CD14-positive monocyte (primary cell): ENCODE measurements at regions not wholly inside any gene's neighbourhood (a gene's known extent, or its start where the extent isn't known, plus 50 kb on each side); places are given as distances from the start of the nearest gene placed in this dataset.

Experiments used
- DNase-seq, 3 donors: peaks; one replicate each; pipeline ENCODE4 v3.0.0-alpha.2; 2011 to 2022
- H2AFZ ChIP-seq: 2 replicates; pipeline ENCODE4 v1.6.0; 2012; ENCODE audit warnings: mild to moderate bottlenecking, low read depth, low read length, inconsistent platforms; ENCODE audit not compliant: insufficient read depth, poor library complexity, severe bottlenecking
- H3K27ac ChIP-seq, 2 donors: 1 replicate in 1 of 2; 2 replicates in 1 of 2; pipeline ENCODE4 v1.5.1; 2012 to 2013; ENCODE audit warnings: low read length in 2 of 2, control low read depth in 1 of 2, inconsistent platforms in 1 of 2, low read depth in 1 of 2, mild to moderate bottlenecking in 1 of 2
- H3K27me3 ChIP-seq, 2 donors: one replicate each; pipeline versions ENCODE4 v1.6.0 to v1.6.1; 2011 to 2013; ENCODE audit warnings: low read length in 2 of 2; ENCODE audit not compliant: control insufficient read depth in 2 of 2, insufficient read depth in 2 of 2
- H3K36me3 ChIP-seq, 2 donors: replicated peaks in 1 of 2; 1 replicate in 1 of 2; 2 replicates in 1 of 2; pipeline versions ENCODE4 v1.5.1 to v1.6.1; 2012 to 2013; ENCODE audit warnings: low read length in 2 of 2, control low read depth in 1 of 2, inconsistent platforms in 1 of 2, mild to moderate bottlenecking in 1 of 2; ENCODE audit not compliant: insufficient read depth in 2 of 2, control insufficient read depth in 1 of 2
- H3K4me1 ChIP-seq, 2 donors: 1 replicate in 1 of 2; 2 replicates in 1 of 2; pipeline versions ENCODE4 v1.5.1 to v1.6.1; 2012 to 2013; ENCODE audit warnings: low read length in 2 of 2, control low read depth in 1 of 2, inconsistent platforms in 1 of 2, mild to moderate bottlenecking in 1 of 2, moderate library complexity in 1 of 2; ENCODE audit not compliant: insufficient read depth in 2 of 2, control insufficient read depth in 1 of 2
- H3K4me2 ChIP-seq: replicated peaks from 2 replicates; pipeline ENCODE3; 2012; ENCODE audit warnings: low read length, moderate library complexity, mild to moderate bottlenecking; ENCODE audit not compliant: poor library complexity, severe bottlenecking; ENCODE audit errors: extremely low read depth
- H3K4me3 ChIP-seq, 3 experiments: fragments of 200-600 bp in 1 of 3; sonication (generic) in 1 of 3; replicated peaks in 1 of 3; 1 replicate in 2 of 3; 2 replicates in 1 of 3; pipeline ENCODE4 v1.5.1; 2011 to 2013; ENCODE audit warnings: low read length in 3 of 3, mild to moderate bottlenecking in 3 of 3, control low read depth in 2 of 3, low read depth in 2 of 3, inconsistent platforms in 1 of 3, moderate library complexity in 1 of 3
- H3K79me2 ChIP-seq: 2 replicates; pipeline ENCODE4 v1.6.0; 2012; ENCODE audit warnings: mild to moderate bottlenecking, control low read depth, inconsistent platforms, low read length, moderate library complexity; ENCODE audit not compliant: insufficient read depth
- H3K9ac ChIP-seq: 2 replicates; pipeline ENCODE4 v1.6.0; 2017; ENCODE audit warnings: low read length, mild to moderate bottlenecking; ENCODE audit not compliant: insufficient read depth, poor library complexity, severe bottlenecking
- H3K9me3 ChIP-seq, 2 donors: replicated peaks in 1 of 2; 1 replicate in 1 of 2; 2 replicates in 1 of 2; pipeline versions ENCODE4 v1.5.1 to v1.6.1; 2012 to 2013; ENCODE audit warnings: low read length in 2 of 2, control low read depth in 1 of 2; ENCODE audit not compliant: control insufficient read depth in 1 of 2, insufficient read depth in 1 of 2
- H4K20me1 ChIP-seq: 2 replicates; pipeline ENCODE4 v1.6.0; 2012; ENCODE audit warnings: mild to moderate bottlenecking, low read length, control low read depth, moderate library complexity; ENCODE audit not compliant: insufficient read depth
- H3K27ac Mint-ChIP-seq, 7 donors: one replicate each; pipeline ENCODE4 v1.8.0; 2020; ENCODE audit warnings: mild to moderate bottlenecking in 7 of 7, mixed read lengths in 7 of 7, moderate library complexity in 6 of 7, inconsistent platforms in 2 of 7
- H3K27me3 Mint-ChIP-seq, 3 donors: one replicate each; pipeline ENCODE4 v1.8.0; 2021 to 2022; ENCODE audit warnings: low read depth in 3 of 3, mild to moderate bottlenecking in 3 of 3, mixed read lengths in 3 of 3, moderate library complexity in 3 of 3, inconsistent platforms in 1 of 3
- H3K36me3 Mint-ChIP-seq, 2 donors: one replicate each; pipeline ENCODE4 v1.8.0; 2020; ENCODE audit warnings: mixed read lengths in 2 of 2, inconsistent platforms in 1 of 2, mild to moderate bottlenecking in 1 of 2
- H3K4me1 Mint-ChIP-seq: one replicate; pipeline ENCODE4 v1.8.0; 2020; ENCODE audit warnings: mild to moderate bottlenecking, mixed read lengths
- H3K4me3 Mint-ChIP-seq, 2 donors: one replicate each; pipeline ENCODE4 v1.8.0; 2020; ENCODE audit warnings: mild to moderate bottlenecking in 2 of 2, mixed read lengths in 2 of 2, moderate library complexity in 1 of 2
- H3K9me3 Mint-ChIP-seq, 7 donors: one replicate each; pipeline ENCODE4 v1.8.0; 2020 to 2022; ENCODE audit warnings: mixed read lengths in 7 of 7, mild to moderate bottlenecking in 6 of 7, moderate library complexity in 6 of 7, inconsistent platforms in 2 of 7
- CTCF ChIP-seq: fragments of 200-600 bp; IDR thresholded peaks from one replicate; pipeline ENCODE4 v1.8.0; 2022; ENCODE audit warnings: antibody characterized with exemption, mild to moderate bottlenecking
- WGBS: methylation state at CpG from one replicate; pipeline ENCODE4 v1.1.5; 2013; ENCODE audit warnings: missing lambda C conversion rate; ENCODE audit not compliant: insufficient coverage; 5-methylcytosine and 5-hydroxymethylcytosine counted together
- intact Hi-C, 2 donors: fragments of 100-400 bp; cut with micrococcal nuclease; formaldehyde crosslinking; loops; one replicate each; pipeline versions ENCODE4 v1.15.0 to v1.15.1; 2023

GRCh38 chr4:162797108-162797507, 369.6 kb downstream of the NAF1 start:
- H3K4me1 Mint-ChIP-seq: no peaks in the 10 kb centered on the region
- no peak overlapping the region for H3K27ac Mint-ChIP-seq
- no peak for TF ChIP-seq CTCF
- Histone ChIP-seq H3K9me3 (no peaks in the 10 kb centered on the region), H3K27me3 (no peaks in the 10 kb centered on the region), H3K9ac (no peak overlapping the region), H3K27ac (no peak overlapping the region), H2AFZ (no peak overlapping the region), H3K4me2 (no peak overlapping the region), H3K4me1 (no peaks in the 10 kb centered on the region), H3K79me2 (no peaks in the 10 kb centered on the region), H3K4me3 (no peak overlapping the region), H4K20me1 (no peaks in the 10 kb centered on the region), H3K36me3 (no peaks in the 10 kb centered on the region)
- no peaks in the 10 kb centered on the region for H3K36me3 Mint-ChIP-seq
- no peak overlapping the region for H3K4me3 Mint-ChIP-seq
- peaks cover 0 to 5% (median 2%) of the 10 kb centered on the region in 7 donors for H3K9me3 Mint-ChIP-seq
- intact Hi-C loops: no loop called here
- DNase-seq: no peak
- peaks cover 0 to 2% (median 0%) of the 10 kb centered on the region in 3 donors for H3K27me3 Mint-ChIP-seq
- WGBS: no CpG with 5 or more reads among the region's 1 CpG

GRCh38 chr4:162793571-162793970, 373.1 kb downstream of the NAF1 start:
- H4K20me1 ChIP-seq: no peaks in the 10 kb centered on the region
- no peaks in the 10 kb centered on the region for H3K9me3 ChIP-seq
- no peak overlapping the region for H3K4me3 ChIP-seq
- no peaks in the 10 kb centered on the region for H3K4me1 Mint-ChIP-seq
- no peak overlapping the region for H3K27ac ChIP-seq
- no peaks in the 10 kb centered on the region for H3K4me1 ChIP-seq
- H3K9me3 Mint-ChIP-seq: peaks cover 0 to 2% (median 0%) of the 10 kb centered on the region in 7 donors
- TF ChIP-seq CTCF: no peak
- no peaks in the 10 kb centered on the region for H3K27me3 ChIP-seq
- no peaks in the 10 kb centered on the region for H3K36me3 Mint-ChIP-seq
- H3K4me2 ChIP-seq: no peak overlapping the region
- no peaks in the 10 kb centered on the region for H3K79me2 ChIP-seq
- H3K27ac Mint-ChIP-seq: no peak overlapping the region
- no CpG with 5 or more reads among the region's 2 CpGs for WGBS
- H3K9ac ChIP-seq: no peak overlapping the region
- no peaks in the 10 kb centered on the region for H3K27me3 Mint-ChIP-seq
- no peak overlapping the region for H2AFZ ChIP-seq
- no peak overlapping the region for H3K4me3 Mint-ChIP-seq
- no peak for DNase-seq
- no peaks in the 10 kb centered on the region for H3K36me3 ChIP-seq
- intact Hi-C loops: no loop called here
